Nephron (organoid): ENCODE measurements at regions not wholly inside any gene's neighbourhood (a gene's known extent, or its start where the extent isn't known, plus 50 kb on each side); places are given as distances from the start of the nearest gene placed in this dataset.

ENCODE experiments used
- H3K27ac Mint-ChIP-seq, 3 experiments: 2 replicates each; pipeline ENCODE4 v1.8.0; 2020; ENCODE audit warnings: mixed read lengths in 3 of 3, mild to moderate bottlenecking in 2 of 3, moderate library complexity in 1 of 3
- H3K27me3 Mint-ChIP-seq: 2 replicates; pipeline ENCODE4 v1.8.0; 2021; ENCODE audit warnings: low read depth, mild to moderate bottlenecking, moderate library complexity, mixed read lengths
- H3K36me3 Mint-ChIP-seq: 2 replicates; pipeline ENCODE4 v1.8.0; 2020; ENCODE audit warnings: low read depth, mixed read lengths
- H3K4me1 Mint-ChIP-seq: 2 replicates; pipeline ENCODE4 v1.8.0; 2020; ENCODE audit warnings: mixed read lengths
- H3K4me3 Mint-ChIP-seq, 3 experiments: 2 replicates each; pipeline ENCODE4 v1.8.0; 2020; ENCODE audit warnings: mild to moderate bottlenecking in 3 of 3, mixed read lengths in 3 of 3, moderate library complexity in 2 of 3
- H3K9me3 Mint-ChIP-seq: 2 replicates; pipeline ENCODE4 v1.8.0; 2020; ENCODE audit warnings: mixed read lengths
- CTCF ChIP-seq, 3 experiments: fragments of 200-600 bp; sonication (generic); IDR thresholded peaks; one replicate each; pipeline ENCODE4 v1.5.0; 2021; ENCODE audit warnings: antibody characterized with exemption in 3 of 3; ENCODE audit not compliant: unreplicated experiment in 3 of 3

- no peaks in the 10 kb centered on the region for H3K9me3 Mint-ChIP-seq
- H3K27ac Mint-ChIP-seq: peak overlapping the region in 2 of 3 experiments; percentile 61 to 62
- peaks cover 27% of the 10 kb centered on the region for H3K27me3 Mint-ChIP-seq
- peak overlapping the region in 1 of 3 experiments; percentile 3 for H3K4me3 Mint-ChIP-seq
- no peaks in the 10 kb centered on the region for H3K36me3 Mint-ChIP-seq
- peaks cover 57% of the 10 kb centered on the region for H3K4me1 Mint-ChIP-seq
- TF ChIP-seq CTCF (IDR thresholded peaks at IDR 0.05; ENCODE audit: unreplicated experiment in 3 of 3): no peak
Measured at GRCh38 chr22:26892166-26893041, 235.0 kb downstream of the MIAT start.

GRCh38 chr22:26893173-26894110 is 236.1 kb downstream of the MIAT start:
- no peak for TF ChIP-seq CTCF (IDR thresholded peaks at IDR 0.05; ENCODE audit: unreplicated experiment in 3 of 3)
- peak overlapping the region in 2 of 3 experiments; percentile 61 to 62 for H3K27ac Mint-ChIP-seq

GRCh38 chr22:26894362-26894761 is 237.0 kb downstream of the MIAT start:
- Mint-ChIP-seq H3K27ac (peak overlapping the region in 2 of 3 experiments; percentile 30 to 63), H3K27me3 (peaks cover 27% of the 10 kb centered on the region), H3K4me3 (no peak overlapping the region), H3K4me1 (peaks cover 45% of the 10 kb centered on the region), H3K9me3 (no peaks in the 10 kb centered on the region), H3K36me3 (no peaks in the 10 kb centered on the region)
- no peak for TF ChIP-seq CTCF (IDR thresholded peaks at IDR 0.05; ENCODE audit: unreplicated experiment in 3 of 3)

More at GRCh38 chr22:26893173-26894110, 236.1 kb downstream of the MIAT start:
- Mint-ChIP-seq H3K4me1 (peaks cover 50% of the 10 kb centered on the region), H3K4me3 (no peak overlapping the region), H3K27me3 (peaks cover 27% of the 10 kb centered on the region), H3K36me3 (no peaks in the 10 kb centered on the region), H3K9me3 (no peaks in the 10 kb centered on the region)

- Mint-ChIP-seq H3K36me3 (no peaks in the 10 kb centered on the region), H3K27ac (peak overlapping the region; percentile 30 to 63 (median 44)), H3K9me3 (no peaks in the 10 kb centered on the region), H3K4me1 (peaks cover 41% of the 10 kb centered on the region), H3K4me3 (no peak overlapping the region), H3K27me3 (peaks cover 27% of the 10 kb centered on the region)
- no peak for TF ChIP-seq CTCF (IDR thresholded peaks at IDR 0.05; ENCODE audit: unreplicated experiment in 3 of 3)
Measured at GRCh38 chr22:26894766-26895485, 237.5 kb downstream of the MIAT start.

GRCh38 chr22:26897384-26897783 is 240.0 kb downstream of the MIAT start:
- H3K9me3 Mint-ChIP-seq: no peaks in the 10 kb centered on the region
- H3K27ac Mint-ChIP-seq: no peak overlapping the region
- TF ChIP-seq CTCF (IDR thresholded peaks at IDR 0.05; ENCODE audit: unreplicated experiment in 3 of 3): no peak
- H3K4me1 Mint-ChIP-seq: peaks cover 36% of the 10 kb centered on the region
- no peaks in the 10 kb centered on the region for H3K36me3 Mint-ChIP-seq
- H3K4me3 Mint-ChIP-seq: no peak overlapping the region
- peaks cover 30% of the 10 kb centered on the region for H3K27me3 Mint-ChIP-seq
